NT2/D1 (cell line): ENCODE measurements at regions not wholly inside any gene's neighbourhood (a gene's known extent, or its start where the extent isn't known, plus 50 kb on each side); places are given as distances from the start of the nearest gene placed in this dataset.

ENCODE experiments used
- SUZ12 ChIP-seq: IDR thresholded peaks from 2 replicates; pipeline ENCODE4 v1.6.1; 2011; ENCODE audit not compliant: insufficient read length, insufficient read depth; ENCODE audit errors: extremely low read depth
- YY1 ChIP-seq: IDR thresholded peaks from 2 replicates; pipeline ENCODE4 v1.6.1; 2011; ENCODE audit not compliant: insufficient read length, insufficient read depth
- ZNF274 ChIP-seq: IDR thresholded peaks from 2 replicates; pipeline ENCODE4 v1.6.1; 2011; ENCODE audit warnings: mild to moderate bottlenecking, low read depth, low read length

GRCh38 chr13:84686973-84687372 is 804.7 kb upstream of the SLITRK1 start:
- TF ChIP-seq YY1 (no peak), ZNF274 (no peak), SUZ12 (no peak)
